WERI-Rb-1 (cell line): ENCODE measurements at regions not wholly inside any gene's neighbourhood (a gene's known extent, or its start where the extent isn't known, plus 50 kb on each side); places are given as distances from the start of the nearest gene placed in this dataset.

Experiments
- DNase-seq: peaks from one replicate; pipeline ENCODE4 v3.0.0-alpha.2; 2020
- H3K27ac ChIP-seq: fragments of 250-450 bp; sonication (Bioruptor Pico); 2 replicates; pipeline ENCODE4 v1.5.1; 2020; ENCODE audit warnings: mild to moderate bottlenecking, moderate library complexity
- H3K27me3 ChIP-seq: fragments of 250-450 bp; sonication (Bioruptor Pico); 2 replicates; pipeline ENCODE4 v1.5.1; 2021; ENCODE audit warnings: mild to moderate bottlenecking, low read depth, moderate library complexity; ENCODE audit not compliant: insufficient read depth, severe bottlenecking
- H3K36me3 ChIP-seq: fragments of 250-450 bp; sonication (Bioruptor Pico); 2 replicates; pipeline ENCODE4 v1.5.1; 2020; ENCODE audit warnings: mild to moderate bottlenecking, moderate library complexity
- H3K4me3 ChIP-seq: 2 replicates; pipeline ENCODE4 v1.5.1; 2011; ENCODE audit warnings: low read depth, mild to moderate bottlenecking, control low read depth, low read length
- H3K9me3 ChIP-seq: fragments of 250-450 bp; sonication (Bioruptor Pico); 2 replicates; pipeline ENCODE4 v1.5.1; 2021; ENCODE audit warnings: mild to moderate bottlenecking, moderate library complexity; ENCODE audit not compliant: severe bottlenecking
- TF ChIP-seq, protein P1 (sequence below): IDR thresholded peaks from 2 replicates; pipeline ENCODE4 v1.5.1; 2011; ENCODE audit warnings: low read depth, mild to moderate bottlenecking, control low read depth, inconsistent platforms, low read length

DNA sequence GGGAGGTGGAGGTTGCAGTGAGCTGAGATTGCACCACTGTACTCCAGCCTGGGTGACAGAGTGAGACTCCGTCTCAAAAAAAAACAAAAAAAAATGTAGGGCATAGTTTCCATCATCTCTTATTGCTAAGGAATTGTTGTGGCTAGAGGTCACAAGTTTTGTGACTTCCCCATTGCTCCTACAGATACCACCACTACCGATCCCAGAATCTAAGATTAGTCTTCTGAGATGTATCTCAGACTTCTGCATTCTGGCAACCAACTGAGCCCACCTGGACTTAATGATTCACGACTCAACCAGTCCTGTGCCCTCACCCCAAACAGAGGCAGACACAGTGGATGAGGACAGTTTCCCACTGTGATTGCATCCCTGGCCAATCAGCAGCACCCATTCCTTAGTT is 148.9 kb downstream of the NECTIN1 start:
- Histone ChIP-seq H3K27ac (no peak overlapping the region), H3K27me3 (no peaks in the 10 kb centered on the region), H3K36me3 (no peaks in the 10 kb centered on the region), H3K4me3 (no peak overlapping the region), H3K9me3 (peaks cover 4% of the 10 kb centered on the region)
- DNase-seq: no peak
- TF ChIP-seq, protein P1, sequence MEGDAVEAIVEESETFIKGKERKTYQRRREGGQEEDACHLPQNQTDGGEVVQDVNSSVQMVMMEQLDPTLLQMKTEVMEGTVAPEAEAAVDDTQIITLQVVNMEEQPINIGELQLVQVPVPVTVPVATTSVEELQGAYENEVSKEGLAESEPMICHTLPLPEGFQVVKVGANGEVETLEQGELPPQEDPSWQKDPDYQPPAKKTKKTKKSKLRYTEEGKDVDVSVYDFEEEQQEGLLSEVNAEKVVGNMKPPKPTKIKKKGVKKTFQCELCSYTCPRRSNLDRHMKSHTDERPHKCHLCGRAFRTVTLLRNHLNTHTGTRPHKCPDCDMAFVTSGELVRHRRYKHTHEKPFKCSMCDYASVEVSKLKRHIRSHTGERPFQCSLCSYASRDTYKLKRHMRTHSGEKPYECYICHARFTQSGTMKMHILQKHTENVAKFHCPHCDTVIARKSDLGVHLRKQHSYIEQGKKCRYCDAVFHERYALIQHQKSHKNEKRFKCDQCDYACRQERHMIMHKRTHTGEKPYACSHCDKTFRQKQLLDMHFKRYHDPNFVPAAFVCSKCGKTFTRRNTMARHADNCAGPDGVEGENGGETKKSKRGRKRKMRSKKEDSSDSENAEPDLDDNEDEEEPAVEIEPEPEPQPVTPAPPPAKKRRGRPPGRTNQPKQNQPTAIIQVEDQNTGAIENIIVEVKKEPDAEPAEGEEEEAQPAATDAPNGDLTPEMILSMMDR: no peak

DNA sequence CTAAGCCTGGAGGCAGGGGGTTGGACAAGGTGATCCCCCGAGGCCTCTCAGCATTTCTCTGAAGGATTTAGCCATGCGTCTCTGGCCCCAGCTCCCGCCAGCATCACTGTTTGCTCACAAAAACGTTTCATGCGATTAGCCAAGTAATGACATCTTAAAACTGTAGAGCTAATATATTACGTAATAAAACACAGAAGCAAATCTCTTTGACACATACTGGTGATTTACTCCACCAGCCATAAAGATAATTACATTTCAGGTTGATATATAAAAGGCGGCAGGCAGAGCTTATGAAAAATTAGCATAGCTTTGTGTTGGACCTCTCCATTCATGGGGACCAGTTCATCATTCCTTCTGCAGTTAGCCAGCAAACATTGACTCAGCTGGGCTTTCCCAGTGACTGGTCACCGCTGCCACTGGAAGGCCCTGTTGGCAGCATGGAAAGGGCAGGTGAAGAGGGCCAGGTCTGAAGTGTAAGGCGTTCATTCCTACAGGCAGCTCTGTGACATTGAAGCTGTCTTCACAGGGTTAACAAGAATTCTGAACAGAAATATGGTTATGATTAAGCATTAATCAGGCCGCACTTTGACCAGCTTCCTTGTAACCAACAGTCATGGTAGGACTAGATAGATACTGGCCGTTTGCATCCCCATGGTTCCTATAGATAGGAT is 150.3 kb downstream of the NECTIN1 start:
- Histone ChIP-seq H3K4me3 (no peak overlapping the region), H3K27ac (no peak overlapping the region), H3K36me3 (no peaks in the 10 kb centered on the region), H3K27me3 (no peaks in the 10 kb centered on the region), H3K9me3 (peaks cover 4% of the 10 kb centered on the region)
- DNase-seq: no peak
- TF ChIP-seq, protein P1: no peak

DNA sequence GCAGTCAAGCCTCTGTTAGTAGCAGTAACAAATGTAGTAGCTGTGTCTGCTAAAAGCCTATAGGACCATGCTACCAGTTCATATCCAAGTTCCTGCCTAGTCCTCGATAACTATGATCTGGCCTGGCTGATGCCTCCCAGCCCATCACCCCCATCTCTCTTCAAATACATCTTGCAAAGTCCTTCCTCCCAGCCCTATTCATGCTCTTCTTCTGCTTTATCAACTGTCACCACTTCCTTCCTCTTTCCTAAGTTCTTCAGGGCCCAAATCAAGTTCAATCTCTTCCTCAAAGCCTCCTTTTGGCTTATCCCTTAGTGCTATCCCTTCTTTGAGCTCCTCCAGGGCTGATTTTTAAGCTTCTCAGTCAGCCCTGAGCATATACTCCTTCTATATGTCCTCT is 150.9 kb upstream of the THY1 start:
- Histone ChIP-seq H3K36me3 (no peaks in the 10 kb centered on the region), H3K27me3 (no peaks in the 10 kb centered on the region), H3K27ac (no peak overlapping the region), H3K9me3 (no peaks in the 10 kb centered on the region), H3K4me3 (no peak overlapping the region)
- TF ChIP-seq, protein P1: no peak
- DNase-seq: no peak

DNA sequence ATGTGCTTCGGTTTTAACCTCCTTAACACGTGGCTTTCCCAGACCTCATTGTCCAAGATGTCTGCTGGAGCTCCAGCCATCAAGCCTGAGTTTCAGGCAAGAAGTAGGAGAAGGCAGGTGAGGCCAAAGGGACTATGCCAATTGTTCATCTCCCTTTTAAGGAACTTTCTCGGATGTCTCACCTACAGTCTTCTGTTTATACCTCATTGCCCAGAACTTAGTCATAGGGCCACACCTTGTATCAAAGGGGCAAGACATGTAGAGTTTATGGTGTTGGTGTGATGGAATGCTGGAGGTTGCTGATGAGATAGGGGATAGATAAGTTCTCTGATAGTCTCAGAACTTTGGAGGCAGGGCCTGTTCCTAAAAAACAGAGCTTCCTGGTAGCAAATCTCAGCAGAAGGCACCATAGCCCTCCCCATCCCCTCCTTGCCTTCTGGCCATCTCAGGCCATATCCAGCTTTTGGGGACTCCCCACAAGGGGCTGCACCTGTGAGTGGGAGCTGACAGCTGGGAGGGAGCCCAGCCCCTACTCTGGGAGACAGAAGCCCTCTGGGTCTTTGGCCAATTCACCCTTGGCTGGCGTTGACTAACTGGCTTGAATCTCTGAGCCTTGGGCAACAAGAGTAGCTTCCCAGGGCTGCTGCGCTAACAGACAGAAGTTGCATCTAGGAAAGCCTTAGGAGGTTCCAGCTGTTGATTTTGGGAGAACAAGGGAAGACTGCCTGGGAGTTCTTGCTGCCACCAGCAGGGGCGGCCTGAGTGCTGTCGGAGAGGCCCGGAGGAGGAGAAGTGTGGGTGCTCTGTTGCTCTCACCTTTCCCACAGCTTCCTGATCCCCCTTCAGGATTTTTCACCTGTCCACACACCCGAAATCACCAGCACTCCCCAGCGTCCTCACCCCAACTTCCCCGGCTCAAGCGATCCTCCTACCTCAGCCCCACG is 149.8 kb upstream of the THY1 start:
- TF ChIP-seq, protein P1: 0 out of 2 replicates have a peak, but pooled peaks have one; percentile 19
- no peak overlapping the region for H3K27ac ChIP-seq
- H3K27me3 ChIP-seq: no peaks in the 10 kb centered on the region
- H3K9me3 ChIP-seq: no peaks in the 10 kb centered on the region
- no peak for DNase-seq
- H3K36me3 ChIP-seq: no peaks in the 10 kb centered on the region
- H3K4me3 ChIP-seq: no peak overlapping the region

DNA sequence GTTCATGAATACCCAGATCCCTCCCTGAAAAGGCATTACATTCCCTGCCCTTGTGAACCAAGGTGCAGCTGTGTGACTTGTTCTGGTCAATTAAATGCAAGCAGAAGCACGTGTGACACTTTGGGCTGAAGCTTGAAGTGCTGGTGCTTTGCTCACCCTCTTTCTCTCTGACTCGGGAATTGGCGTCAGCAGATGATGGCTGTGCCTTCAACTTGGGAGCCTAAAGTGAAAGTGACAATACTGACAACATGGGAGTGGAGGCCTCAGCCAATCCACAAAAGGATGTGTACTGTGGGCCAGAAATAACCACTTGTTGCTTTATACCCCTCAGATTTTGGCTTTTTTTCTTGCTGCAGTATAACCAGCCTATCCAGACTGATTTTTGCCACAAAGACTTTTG is 148.3 kb upstream of the THY1 start:
- Histone ChIP-seq H3K9me3 (no peaks in the 10 kb centered on the region), H3K27ac (no peak overlapping the region), H3K4me3 (no peak overlapping the region), H3K27me3 (no peaks in the 10 kb centered on the region), H3K36me3 (no peaks in the 10 kb centered on the region)
- TF ChIP-seq, protein P1: no peak
- no peak for DNase-seq
